A673 (cell line): ENCODE measurements at regions not wholly inside any gene's neighbourhood (a gene's known extent, or its start where the extent isn't known, plus 50 kb on each side); places are given as distances from the start of the nearest gene placed in this dataset.

Source experiments
- BruUV-seq: library from RNA; stranded (reverse); fragments of 400-500 nt; replicated peaks from 2 replicates; lab custom pipeline; 2021; lab: Mats Ljungman, UMichigan
- CTCF ChIA-PET: fragments of 300-600 bp; sonication (Branson Sonifier 250); formaldehyde crosslinking; loops from one replicate; lab custom pipeline; 2022; ENCODE audit warnings: antibody characterized with exemption; lab: Charles Lee
- POLR2A ChIA-PET: fragments of 300-600 bp; sonication (Branson Sonifier 250); formaldehyde crosslinking; loops from one replicate; lab custom pipeline; 2022; ENCODE audit warnings: antibody characterized with exemption; ENCODE audit not compliant: low non-redundant PET; lab: Charles Lee
- DNase-seq: peaks from one replicate; pipeline ENCODE4 v3.0.0-alpha.2; 2015; ENCODE audit warnings: low spot score
- H3K27ac ChIP-seq: fragments of 200-600 bp; sonication (generic); 2 replicates; pipeline ENCODE4 v1.5.1; 2016; ENCODE audit warnings: mixed run types, low read depth, mild to moderate bottlenecking, mixed read lengths, antibody characterized with exemption, low read length; ENCODE audit not compliant: poor library complexity, severe bottlenecking
- H3K27me3 ChIP-seq: fragments of 200-600 bp; sonication (generic); replicated peaks from 2 replicates; pipeline ENCODE4 v1.6.1; 2017; ENCODE audit warnings: mixed run types, low read depth, mild to moderate bottlenecking, mixed read lengths, antibody characterized with exemption, low read length; ENCODE audit not compliant: insufficient read depth, poor library complexity
- H3K36me3 ChIP-seq: fragments of 200-600 bp; sonication (generic); 2 replicates; pipeline ENCODE4 v1.6.1; 2016; ENCODE audit warnings: mixed run types, mild to moderate bottlenecking, mixed read lengths, antibody characterized with exemption, low read length; ENCODE audit not compliant: insufficient read depth, poor library complexity, severe bottlenecking
- H3K4me1 ChIP-seq: fragments of 200-600 bp; sonication (generic); 2 replicates; pipeline ENCODE4 v1.6.1; 2017; ENCODE audit warnings: mixed run types, mild to moderate bottlenecking, mixed read lengths, antibody characterized with exemption, low read length; ENCODE audit not compliant: insufficient read depth, poor library complexity, severe bottlenecking
- H3K4me3 ChIP-seq: fragments of 200-600 bp; sonication (generic); 2 replicates; pipeline ENCODE4 v1.5.1; 2016; ENCODE audit warnings: low read depth, mixed run types, mild to moderate bottlenecking, mixed read lengths, low read length; ENCODE audit not compliant: poor library complexity, severe bottlenecking
- H3K9me3 ChIP-seq: fragments of 200-600 bp; sonication (generic); 2 replicates; pipeline ENCODE4 v1.6.1; 2016; ENCODE audit warnings: mixed run types, low read depth, mild to moderate bottlenecking, mixed read lengths, antibody characterized with exemption, low read length; ENCODE audit not compliant: poor library complexity, severe bottlenecking
- CTCF ChIP-seq: fragments of 300-800, 200-600 bp; sonication (generic); conservative IDR thresholded peaks from 2 replicates; pipeline ENCODE4 v1.5.1; 2017; ENCODE audit warnings: low read depth, mild to moderate bottlenecking, antibody characterized with exemption, low read length, moderate library complexity, mixed read lengths
- EZH2 ChIP-seq: fragments of 200-600 bp; sonication (generic); IDR thresholded peaks from 2 replicates; pipeline ENCODE4 v1.6.1; 2017; ENCODE audit warnings: borderline replicate concordance, low read depth, mild to moderate bottlenecking, mixed read lengths, antibody characterized with exemption, low read length; ENCODE audit not compliant: poor library complexity, severe bottlenecking
- intact Hi-C: fragments of 100-400 bp; cut with micrococcal nuclease; formaldehyde crosslinking; loops from one replicate; pipeline ENCODE4 v1.10.0; 2022; ENCODE audit not compliant: unreplicated experiment

DNA sequence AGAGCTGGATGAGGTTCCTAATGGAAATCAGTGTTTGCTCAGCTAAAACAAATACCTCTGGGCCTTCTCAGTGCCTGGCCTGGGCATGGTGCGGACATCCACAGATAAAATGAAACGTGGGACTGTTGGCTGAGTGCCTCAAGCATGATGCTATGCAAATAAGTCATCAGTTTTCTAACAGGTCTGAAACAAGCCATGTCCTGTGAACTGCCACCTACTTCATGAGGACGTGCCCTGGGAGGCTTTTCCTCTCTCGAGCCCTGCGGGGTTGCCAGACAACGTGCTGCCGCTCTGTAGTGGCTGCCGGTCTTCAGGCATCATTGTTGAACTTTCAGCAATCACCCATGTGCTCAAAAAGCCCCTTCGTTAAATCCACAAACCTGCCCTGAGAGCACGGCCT, 240.4 kb upstream of the IRX2 start:
- no peak overlapping the region for H3K27ac ChIP-seq
- no peaks in the 10 kb centered on the region for H3K27me3 ChIP-seq
- no peaks in the 10 kb centered on the region for H3K36me3 ChIP-seq
- H3K4me3 ChIP-seq, result no peak overlapping the region
- BruUV-seq, result no TSS peak
- CTCF ChIA-PET, result no interaction called here
- H3K9me3 ChIP-seq, result peaks cover 25% of the 10 kb centered on the region
- POLR2A ChIA-PET, result no interaction called here
- intact Hi-C loops, result no loop called here
- no peaks in the 10 kb centered on the region for H3K4me1 ChIP-seq
- DNase-seq, result no peak
- TF ChIP-seq CTCF (no peak), EZH2 (no peak)

GRCh38 chr5:2989517-2989916, 238.0 kb upstream of the IRX2 start:
- BruUV-seq, result no TSS peak
- peaks cover 42% of the 10 kb centered on the region for H3K9me3 ChIP-seq
- CTCF ChIA-PET, result no interaction called here
- H3K36me3 ChIP-seq, result no peaks in the 10 kb centered on the region
- DNase-seq, result no peak
- H3K4me1 ChIP-seq, result no peaks in the 10 kb centered on the region
- no peak overlapping the region for H3K27ac ChIP-seq
- no peak overlapping the region for H3K4me3 ChIP-seq
- intact Hi-C loops, result no loop called here
- no peak for TF ChIP-seq CTCF
- no peak for TF ChIP-seq EZH2
- H3K27me3 ChIP-seq, result no peaks in the 10 kb centered on the region
- POLR2A ChIA-PET, result no interaction called here

- Histone ChIP-seq H3K27ac (no peak overlapping the region), H3K27me3 (no peaks in the 10 kb centered on the region), H3K4me1 (no peaks in the 10 kb centered on the region), H3K36me3 (no peaks in the 10 kb centered on the region), H3K4me3 (no peak overlapping the region), H3K9me3 (peaks cover 56% of the 10 kb centered on the region)
- no TSS peak for BruUV-seq
- TF ChIP-seq EZH2 (no peak), CTCF (no peak)
- ChIA-PET CTCF (no interaction called here), POLR2A (no interaction called here)
- DNase-seq, result no peak
- intact Hi-C loops, result no loop called here
These were observed 234.8 kb upstream of the IRX2 start for GRCh38 chr5:2986301-2986700.
